AG04450 (cell line): ENCODE measurements at regions not wholly inside any gene's neighbourhood (a gene's known extent, or its start where the extent isn't known, plus 50 kb on each side); places are given as distances from the start of the nearest gene placed in this dataset.

Source experiments
- CTCF ChIA-PET: fragments of 300-600, 350-600 bp; formaldehyde crosslinking; extraction: SDS; loops from one replicate; lab custom pipeline; 2022; ENCODE audit warnings: antibody characterized with exemption, inconsistent platforms; lab: Charles Lee
- POLR2A ChIA-PET: fragments of 350-600 bp; formaldehyde crosslinking; extraction: SDS; loops from one replicate; lab custom pipeline; 2021; ENCODE audit warnings: antibody characterized with exemption, inconsistent platforms; lab: Yijun Ruan, JAX
- DNase-seq: peaks from one replicate; pipeline ENCODE4 v3.0.0-alpha.2; 2011; ENCODE audit warnings: low read depth, low spot score
- H3K27ac ChIP-seq: one replicate; pipeline ENCODE4 v1.5.1; 2012; ENCODE audit warnings: low read depth, low read length, control low read depth
- H3K27me3 ChIP-seq: one replicate; pipeline ENCODE4 v1.6.0; 2012; ENCODE audit warnings: low read length; ENCODE audit not compliant: control insufficient read depth, insufficient read depth
- H3K4me3 ChIP-seq: 2 replicates; pipeline ENCODE4 v1.5.1; 2011; ENCODE audit warnings: mild to moderate bottlenecking, low read depth, low read length, control low read depth
- H3K9me3 ChIP-seq: 2 replicates; pipeline ENCODE4 v1.5.1; 2012; ENCODE audit warnings: low read length; ENCODE audit not compliant: control insufficient read depth, insufficient read depth
- TF ChIP-seq, protein P1 (sequence below): IDR thresholded peaks from 2 replicates; pipeline ENCODE4 v1.5.1; 2011; ENCODE audit warnings: low read depth, low read length, control low read depth, inconsistent platforms

GRCh38 chr15:87660251-87661129, 596.0 kb downstream of the NTRK3 start:
- CTCF ChIA-PET = interaction anchor here (0.6 to 1.2 kb wide), 5 partner anchors 12 to 586 kb away, joined by 3 to 4 read pairs (median 4); no protein-coding TSS in a partner anchor
- POLR2A ChIA-PET = no interaction called here
- H3K27ac ChIP-seq = no peak overlapping the region
- TF ChIP-seq, protein P1, sequence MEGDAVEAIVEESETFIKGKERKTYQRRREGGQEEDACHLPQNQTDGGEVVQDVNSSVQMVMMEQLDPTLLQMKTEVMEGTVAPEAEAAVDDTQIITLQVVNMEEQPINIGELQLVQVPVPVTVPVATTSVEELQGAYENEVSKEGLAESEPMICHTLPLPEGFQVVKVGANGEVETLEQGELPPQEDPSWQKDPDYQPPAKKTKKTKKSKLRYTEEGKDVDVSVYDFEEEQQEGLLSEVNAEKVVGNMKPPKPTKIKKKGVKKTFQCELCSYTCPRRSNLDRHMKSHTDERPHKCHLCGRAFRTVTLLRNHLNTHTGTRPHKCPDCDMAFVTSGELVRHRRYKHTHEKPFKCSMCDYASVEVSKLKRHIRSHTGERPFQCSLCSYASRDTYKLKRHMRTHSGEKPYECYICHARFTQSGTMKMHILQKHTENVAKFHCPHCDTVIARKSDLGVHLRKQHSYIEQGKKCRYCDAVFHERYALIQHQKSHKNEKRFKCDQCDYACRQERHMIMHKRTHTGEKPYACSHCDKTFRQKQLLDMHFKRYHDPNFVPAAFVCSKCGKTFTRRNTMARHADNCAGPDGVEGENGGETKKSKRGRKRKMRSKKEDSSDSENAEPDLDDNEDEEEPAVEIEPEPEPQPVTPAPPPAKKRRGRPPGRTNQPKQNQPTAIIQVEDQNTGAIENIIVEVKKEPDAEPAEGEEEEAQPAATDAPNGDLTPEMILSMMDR = peak; percentile 25; the same call in 1 of the 2 replicates
- H3K27me3 ChIP-seq = no peaks in the 10 kb centered on the region
- peaks cover 5% of the 10 kb centered on the region; the same call in 1 of the 2 replicates for H3K9me3 ChIP-seq
- H3K4me3 ChIP-seq = no peak overlapping the region
- no peak for DNase-seq

DNA sequence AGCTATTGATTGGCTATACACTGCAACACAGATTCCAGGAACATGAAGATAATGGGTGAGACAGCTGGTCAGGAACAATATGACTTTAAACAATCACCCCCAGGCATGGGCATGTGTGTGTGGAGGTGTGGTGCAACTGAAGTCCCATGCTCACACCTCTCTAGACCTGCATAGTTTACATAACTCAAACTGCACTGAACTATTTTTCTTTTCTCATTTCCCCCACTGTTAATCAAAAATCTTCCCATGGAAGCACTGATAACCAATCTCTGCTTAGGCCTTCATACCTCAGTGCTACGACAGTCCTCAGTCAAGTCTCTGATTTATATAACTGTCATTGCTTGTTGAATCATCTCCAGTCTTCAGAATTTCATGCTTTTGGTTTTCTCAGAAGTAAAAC, 600.2 kb downstream of the NTRK3 start:
- ChIA-PET CTCF (interaction anchor here (1.2 kb wide), 1 partner anchor 16 kb away, joined by 3 read pairs; no protein-coding TSS in a partner anchor), POLR2A (no interaction called here)
- H3K27ac ChIP-seq = no peak overlapping the region
- DNase-seq = no peak
- H3K27me3 ChIP-seq = no peaks in the 10 kb centered on the region
- H3K9me3 ChIP-seq = no peaks in the 10 kb centered on the region
- TF ChIP-seq, protein P1 = no peak
- no peak overlapping the region for H3K4me3 ChIP-seq

DNA sequence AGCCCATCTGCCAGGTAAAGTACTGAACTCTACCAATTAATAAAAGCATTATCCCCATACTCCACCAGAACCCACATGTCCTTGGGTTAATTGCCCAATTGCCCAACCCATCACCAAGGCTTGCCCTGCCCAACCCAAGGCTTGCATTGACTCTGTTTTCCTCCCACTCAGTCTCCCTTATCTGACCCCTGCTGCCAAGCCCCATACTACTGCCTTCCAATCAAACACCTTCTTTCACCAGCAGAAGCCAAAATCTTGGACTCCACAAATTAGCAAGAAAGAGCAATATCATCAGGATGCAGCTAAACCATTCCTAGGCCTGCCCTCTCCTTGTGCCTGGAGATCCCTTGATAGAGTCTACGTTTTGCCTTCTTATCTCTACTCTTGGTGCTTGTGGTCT, 602.9 kb downstream of the NTRK3 start:
- no peak overlapping the region for H3K27ac ChIP-seq
- ChIA-PET CTCF (no interaction called here), POLR2A (no interaction called here)
- no peaks in the 10 kb centered on the region for H3K27me3 ChIP-seq
- DNase-seq = no peak
- no peaks in the 10 kb centered on the region for H3K9me3 ChIP-seq
- H3K4me3 ChIP-seq = no peak overlapping the region
- TF ChIP-seq, protein P1 = no peak

- DNase-seq = no peak
- POLR2A ChIA-PET = no interaction called here
- H3K9me3 ChIP-seq = no peaks in the 10 kb centered on the region
- no peak overlapping the region for H3K27ac ChIP-seq
- TF ChIP-seq, protein P1 = no peak
- H3K4me3 ChIP-seq = no peak overlapping the region
- CTCF ChIA-PET = no interaction called here
- no peaks in the 10 kb centered on the region for H3K27me3 ChIP-seq
Observed at GRCh38 chr15:87649175-87649574, 607.4 kb downstream of the NTRK3 start.

DNA sequence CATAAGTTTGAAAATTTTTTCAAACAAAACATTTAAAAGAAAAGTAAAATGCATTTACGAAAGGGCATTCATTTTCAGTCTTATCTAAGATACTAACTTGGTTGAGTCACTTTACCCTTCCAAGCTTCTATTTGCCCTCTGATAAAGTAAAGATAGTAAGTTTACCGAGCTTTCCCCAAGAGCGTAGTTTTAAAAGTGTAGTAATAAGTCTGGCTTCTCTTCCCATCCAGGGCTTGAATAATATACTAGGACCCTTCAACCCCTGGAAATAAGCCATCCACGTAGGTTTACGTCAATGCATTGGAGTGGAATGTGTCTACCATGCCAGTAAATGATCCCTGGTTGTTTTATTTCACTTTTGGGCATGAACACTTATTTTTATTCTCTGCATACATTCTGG, 608.3 kb downstream of the NTRK3 start:
- TF ChIP-seq, protein P1 = no peak
- Histone ChIP-seq H3K27ac (no peak overlapping the region), H3K9me3 (no peaks in the 10 kb centered on the region), H3K27me3 (no peaks in the 10 kb centered on the region), H3K4me3 (no peak overlapping the region)
- ChIA-PET POLR2A (no interaction called here), CTCF (no interaction called here)
- DNase-seq = peak; percentile 44
